CD14-positive monocyte (primary cell): ENCODE measurements at regions not wholly inside any gene's neighbourhood (a gene's known extent, or its start where the extent isn't known, plus 50 kb on each side); places are given as distances from the start of the nearest gene placed in this dataset.

Experiments used
- DNase-seq, 3 donors: peaks; one replicate each; pipeline ENCODE4 v3.0.0-alpha.2; 2011 to 2022
- H2AFZ ChIP-seq: 2 replicates; pipeline ENCODE4 v1.6.0; 2012; ENCODE audit warnings: mild to moderate bottlenecking, low read depth, low read length, inconsistent platforms; ENCODE audit not compliant: insufficient read depth, poor library complexity, severe bottlenecking
- H3K27ac ChIP-seq, 2 donors: 1 replicate in 1 of 2; 2 replicates in 1 of 2; pipeline ENCODE4 v1.5.1; 2012 to 2013; ENCODE audit warnings: low read length in 2 of 2, control low read depth in 1 of 2, inconsistent platforms in 1 of 2, low read depth in 1 of 2, mild to moderate bottlenecking in 1 of 2
- H3K27me3 ChIP-seq, 2 donors: one replicate each; pipeline versions ENCODE4 v1.6.0 to v1.6.1; 2011 to 2013; ENCODE audit warnings: low read length in 2 of 2; ENCODE audit not compliant: control insufficient read depth in 2 of 2, insufficient read depth in 2 of 2
- H3K36me3 ChIP-seq, 2 donors: replicated peaks in 1 of 2; 1 replicate in 1 of 2; 2 replicates in 1 of 2; pipeline versions ENCODE4 v1.5.1 to v1.6.1; 2012 to 2013; ENCODE audit warnings: low read length in 2 of 2, control low read depth in 1 of 2, inconsistent platforms in 1 of 2, mild to moderate bottlenecking in 1 of 2; ENCODE audit not compliant: insufficient read depth in 2 of 2, control insufficient read depth in 1 of 2
- H3K4me1 ChIP-seq, 2 donors: 1 replicate in 1 of 2; 2 replicates in 1 of 2; pipeline versions ENCODE4 v1.5.1 to v1.6.1; 2012 to 2013; ENCODE audit warnings: low read length in 2 of 2, control low read depth in 1 of 2, inconsistent platforms in 1 of 2, mild to moderate bottlenecking in 1 of 2, moderate library complexity in 1 of 2; ENCODE audit not compliant: insufficient read depth in 2 of 2, control insufficient read depth in 1 of 2
- H3K4me2 ChIP-seq: replicated peaks from 2 replicates; pipeline ENCODE3; 2012; ENCODE audit warnings: low read length, moderate library complexity, mild to moderate bottlenecking; ENCODE audit not compliant: poor library complexity, severe bottlenecking; ENCODE audit errors: extremely low read depth
- H3K4me3 ChIP-seq, 3 experiments: fragments of 200-600 bp in 1 of 3; sonication (generic) in 1 of 3; replicated peaks in 1 of 3; 1 replicate in 2 of 3; 2 replicates in 1 of 3; pipeline ENCODE4 v1.5.1; 2011 to 2013; ENCODE audit warnings: low read length in 3 of 3, mild to moderate bottlenecking in 3 of 3, control low read depth in 2 of 3, low read depth in 2 of 3, inconsistent platforms in 1 of 3, moderate library complexity in 1 of 3
- H3K79me2 ChIP-seq: 2 replicates; pipeline ENCODE4 v1.6.0; 2012; ENCODE audit warnings: mild to moderate bottlenecking, control low read depth, inconsistent platforms, low read length, moderate library complexity; ENCODE audit not compliant: insufficient read depth
- H3K9ac ChIP-seq: 2 replicates; pipeline ENCODE4 v1.6.0; 2017; ENCODE audit warnings: low read length, mild to moderate bottlenecking; ENCODE audit not compliant: insufficient read depth, poor library complexity, severe bottlenecking
- H3K9me3 ChIP-seq, 2 donors: replicated peaks in 1 of 2; 1 replicate in 1 of 2; 2 replicates in 1 of 2; pipeline versions ENCODE4 v1.5.1 to v1.6.1; 2012 to 2013; ENCODE audit warnings: low read length in 2 of 2, control low read depth in 1 of 2; ENCODE audit not compliant: control insufficient read depth in 1 of 2, insufficient read depth in 1 of 2
- H4K20me1 ChIP-seq: 2 replicates; pipeline ENCODE4 v1.6.0; 2012; ENCODE audit warnings: mild to moderate bottlenecking, low read length, control low read depth, moderate library complexity; ENCODE audit not compliant: insufficient read depth
- H3K27ac Mint-ChIP-seq, 7 donors: one replicate each; pipeline ENCODE4 v1.8.0; 2020; ENCODE audit warnings: mild to moderate bottlenecking in 7 of 7, mixed read lengths in 7 of 7, moderate library complexity in 6 of 7, inconsistent platforms in 2 of 7
- H3K27me3 Mint-ChIP-seq, 3 donors: one replicate each; pipeline ENCODE4 v1.8.0; 2021 to 2022; ENCODE audit warnings: low read depth in 3 of 3, mild to moderate bottlenecking in 3 of 3, mixed read lengths in 3 of 3, moderate library complexity in 3 of 3, inconsistent platforms in 1 of 3
- H3K36me3 Mint-ChIP-seq, 2 donors: one replicate each; pipeline ENCODE4 v1.8.0; 2020; ENCODE audit warnings: mixed read lengths in 2 of 2, inconsistent platforms in 1 of 2, mild to moderate bottlenecking in 1 of 2
- H3K4me1 Mint-ChIP-seq: one replicate; pipeline ENCODE4 v1.8.0; 2020; ENCODE audit warnings: mild to moderate bottlenecking, mixed read lengths
- H3K4me3 Mint-ChIP-seq, 2 donors: one replicate each; pipeline ENCODE4 v1.8.0; 2020; ENCODE audit warnings: mild to moderate bottlenecking in 2 of 2, mixed read lengths in 2 of 2, moderate library complexity in 1 of 2
- H3K9me3 Mint-ChIP-seq, 7 donors: one replicate each; pipeline ENCODE4 v1.8.0; 2020 to 2022; ENCODE audit warnings: mixed read lengths in 7 of 7, mild to moderate bottlenecking in 6 of 7, moderate library complexity in 6 of 7, inconsistent platforms in 2 of 7
- WGBS: methylation state at CpG from one replicate; pipeline ENCODE4 v1.1.5; 2013; ENCODE audit warnings: missing lambda C conversion rate; ENCODE audit not compliant: insufficient coverage; 5-methylcytosine and 5-hydroxymethylcytosine counted together
- intact Hi-C, 2 donors: fragments of 100-400 bp; cut with micrococcal nuclease; formaldehyde crosslinking; loops; one replicate each; pipeline versions ENCODE4 v1.15.0 to v1.15.1; 2023
- TF ChIP-seq, protein P1 (sequence below): fragments of 200-600 bp; IDR thresholded peaks from one replicate; pipeline ENCODE4 v1.8.0; 2022; ENCODE audit warnings: antibody characterized with exemption, mild to moderate bottlenecking

DNA sequence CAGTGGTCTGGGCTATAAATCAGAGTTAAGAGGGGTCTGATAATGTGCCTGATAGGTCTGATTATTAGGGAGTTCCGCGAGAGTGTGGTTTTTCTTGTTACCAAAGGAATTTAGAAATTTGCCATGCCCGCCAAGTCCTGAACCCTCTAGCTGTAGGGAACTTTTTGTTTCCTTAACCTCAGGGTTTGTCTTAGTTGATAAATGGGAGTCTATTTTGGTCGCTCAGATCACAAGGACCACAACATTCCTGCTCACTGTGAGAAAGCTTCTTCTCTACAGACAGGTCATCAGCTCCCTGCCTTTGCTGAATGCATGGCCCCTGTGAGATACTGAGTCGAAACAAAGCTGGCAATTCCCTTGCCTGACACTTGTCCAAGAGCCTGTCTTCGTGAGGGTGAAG is 497.8 kb downstream of the HS3ST4 start:
- Mint-ChIP-seq H3K36me3 (no peaks in the 10 kb centered on the region), H3K27ac (no peak overlapping the region), H3K4me3 (no peak overlapping the region), H3K9me3 (peaks cover 0 to 11% (median 2%) of the 10 kb centered on the region in 7 donors), H3K27me3 (no peaks in the 10 kb centered on the region), H3K4me1 (no peaks in the 10 kb centered on the region)
- DNase-seq = no peak
- TF ChIP-seq, protein P1, sequence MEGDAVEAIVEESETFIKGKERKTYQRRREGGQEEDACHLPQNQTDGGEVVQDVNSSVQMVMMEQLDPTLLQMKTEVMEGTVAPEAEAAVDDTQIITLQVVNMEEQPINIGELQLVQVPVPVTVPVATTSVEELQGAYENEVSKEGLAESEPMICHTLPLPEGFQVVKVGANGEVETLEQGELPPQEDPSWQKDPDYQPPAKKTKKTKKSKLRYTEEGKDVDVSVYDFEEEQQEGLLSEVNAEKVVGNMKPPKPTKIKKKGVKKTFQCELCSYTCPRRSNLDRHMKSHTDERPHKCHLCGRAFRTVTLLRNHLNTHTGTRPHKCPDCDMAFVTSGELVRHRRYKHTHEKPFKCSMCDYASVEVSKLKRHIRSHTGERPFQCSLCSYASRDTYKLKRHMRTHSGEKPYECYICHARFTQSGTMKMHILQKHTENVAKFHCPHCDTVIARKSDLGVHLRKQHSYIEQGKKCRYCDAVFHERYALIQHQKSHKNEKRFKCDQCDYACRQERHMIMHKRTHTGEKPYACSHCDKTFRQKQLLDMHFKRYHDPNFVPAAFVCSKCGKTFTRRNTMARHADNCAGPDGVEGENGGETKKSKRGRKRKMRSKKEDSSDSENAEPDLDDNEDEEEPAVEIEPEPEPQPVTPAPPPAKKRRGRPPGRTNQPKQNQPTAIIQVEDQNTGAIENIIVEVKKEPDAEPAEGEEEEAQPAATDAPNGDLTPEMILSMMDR = no peak
- H3K9ac ChIP-seq = no peak overlapping the region
- no peak overlapping the region for H2AFZ ChIP-seq
- H3K4me1 ChIP-seq = no peaks in the 10 kb centered on the region
- no peaks in the 10 kb centered on the region for H3K79me2 ChIP-seq
- no peaks in the 10 kb centered on the region for H3K27me3 ChIP-seq
- H3K27ac ChIP-seq = no peak overlapping the region
- WGBS = 20% methylated on average over 4 of the region's 6 CpGs
- intact Hi-C loops = no loop called here
- no peak overlapping the region for H3K4me3 ChIP-seq
- H3K4me2 ChIP-seq = no peak overlapping the region
- H4K20me1 ChIP-seq = no peaks in the 10 kb centered on the region
- no peaks in the 10 kb centered on the region for H3K9me3 ChIP-seq
- no peaks in the 10 kb centered on the region for H3K36me3 ChIP-seq

GRCh38 chr16:26194526-26194925 is 502.8 kb downstream of the HS3ST4 start:
- TF ChIP-seq, protein P1 = no peak
- H3K36me3 ChIP-seq = no peaks in the 10 kb centered on the region
- H3K4me2 ChIP-seq = no peak overlapping the region
- H3K27ac Mint-ChIP-seq = no peak overlapping the region
- no peaks in the 10 kb centered on the region for H3K27me3 ChIP-seq
- H3K36me3 Mint-ChIP-seq = no peaks in the 10 kb centered on the region
- H3K4me3 ChIP-seq = no peak overlapping the region
- intact Hi-C loops = no loop called here
- 100% methylated on average over 1 of the region's 3 CpGs for WGBS
- no peak overlapping the region for H3K27ac ChIP-seq
- H4K20me1 ChIP-seq = no peaks in the 10 kb centered on the region
- H3K27me3 Mint-ChIP-seq = no peaks in the 10 kb centered on the region
- no peaks in the 10 kb centered on the region for H3K9me3 ChIP-seq
- H3K9ac ChIP-seq = no peak overlapping the region
- no peak overlapping the region for H3K4me3 Mint-ChIP-seq
- no peaks in the 10 kb centered on the region for H3K4me1 ChIP-seq
- H3K9me3 Mint-ChIP-seq = peaks cover 0 to 5% (median 0%) of the 10 kb centered on the region in 7 donors
- H3K79me2 ChIP-seq = no peaks in the 10 kb centered on the region
- no peak for DNase-seq
- H3K4me1 Mint-ChIP-seq = no peaks in the 10 kb centered on the region
- no peak overlapping the region for H2AFZ ChIP-seq
